Endothelial cell (in vitro differentiated cells): ENCODE measurements at regions not wholly inside any gene's neighbourhood (a gene's known extent, or its start where the extent isn't known, plus 50 kb on each side); places are given as distances from the start of the nearest gene placed in this dataset.

Experiments used
- DNase-seq: peaks from one replicate; pipeline ENCODE4 v3.0.0; 2021; ENCODE audit warnings: low spot score
- H3K27ac Mint-ChIP-seq: one replicate; pipeline ENCODE4 v1.8.0; 2021; ENCODE audit warnings: mixed read lengths, inconsistent platforms; ENCODE audit not compliant: unreplicated experiment
- H3K27me3 Mint-ChIP-seq: one replicate; pipeline ENCODE4 v1.8.0; 2021; ENCODE audit warnings: mild to moderate bottlenecking, moderate library complexity, mixed read lengths, inconsistent platforms; ENCODE audit not compliant: unreplicated experiment
- H3K36me3 Mint-ChIP-seq: one replicate; pipeline ENCODE4 v1.8.0; 2021; ENCODE audit warnings: mild to moderate bottlenecking, low read depth, mixed read lengths, inconsistent platforms; ENCODE audit not compliant: unreplicated experiment
- H3K4me1 Mint-ChIP-seq: one replicate; pipeline ENCODE4 v1.8.0; 2021; ENCODE audit warnings: mild to moderate bottlenecking, mixed read lengths, inconsistent platforms; ENCODE audit not compliant: unreplicated experiment
- H3K4me3 Mint-ChIP-seq: one replicate; pipeline ENCODE4 v1.8.0; 2021; ENCODE audit warnings: mild to moderate bottlenecking, mixed read lengths, inconsistent platforms; ENCODE audit not compliant: unreplicated experiment
- H3K9me3 Mint-ChIP-seq: one replicate; pipeline ENCODE4 v1.8.0; 2021; ENCODE audit warnings: mixed read lengths, inconsistent platforms; ENCODE audit not compliant: unreplicated experiment
- CTCF ChIP-seq: fragments of 200-600 bp; sonication (generic); IDR thresholded peaks from one replicate; pipeline ENCODE4 v1.5.0; 2021; ENCODE audit warnings: antibody characterized with exemption; ENCODE audit not compliant: unreplicated experiment

- H3K9me3 Mint-ChIP-seq, result no peaks in the 10 kb centered on the region
- H3K27me3 Mint-ChIP-seq, result peaks cover 1% of the 10 kb centered on the region
- H3K36me3 Mint-ChIP-seq, result no peaks in the 10 kb centered on the region
- H3K27ac Mint-ChIP-seq, result no peak overlapping the region
- no peak for TF ChIP-seq CTCF
- H3K4me1 Mint-ChIP-seq, result peaks cover under 1% of the 10 kb centered on the region
- H3K4me3 Mint-ChIP-seq, result no peak overlapping the region
- DNase-seq, result no peak
These were observed 51.9 kb upstream of the ZBTB7C start for GRCh38 chr18:48460929-48461583.

GRCh38 chr18:48459465-48459864, 50.3 kb upstream of the ZBTB7C start:
- no peak overlapping the region for H3K27ac Mint-ChIP-seq
- TF ChIP-seq CTCF, result no peak
- DNase-seq, result no peak

DNA sequence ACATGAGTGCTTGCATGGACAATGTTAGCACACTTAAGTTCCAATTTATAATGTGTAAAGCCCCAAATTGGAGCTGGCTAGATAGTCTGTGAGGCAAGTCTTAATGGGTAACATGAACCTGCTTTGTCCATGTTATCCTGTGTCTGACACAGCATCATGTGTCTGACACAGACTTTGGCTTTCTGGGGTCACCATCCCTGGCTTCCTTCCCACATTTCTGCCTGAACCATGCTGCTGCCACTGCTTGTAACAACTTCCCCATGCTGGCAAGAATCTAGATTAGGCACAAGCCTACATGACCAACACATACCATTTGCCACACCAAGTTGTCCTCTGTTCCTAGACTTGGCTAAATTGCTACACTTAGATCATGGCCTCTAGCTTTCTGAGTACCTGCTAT, 49.8 kb upstream of the ZBTB7C start:
- Mint-ChIP-seq H3K27me3 (peaks cover 4% of the 10 kb centered on the region), H3K4me3 (no peak overlapping the region), H3K4me1 (peaks cover 3% of the 10 kb centered on the region), H3K36me3 (no peaks in the 10 kb centered on the region), H3K9me3 (no peaks in the 10 kb centered on the region), H3K27ac (no peak overlapping the region)
- no peak for TF ChIP-seq CTCF
- DNase-seq, result no peak

More at GRCh38 chr18:48459465-48459864, 50.3 kb upstream of the ZBTB7C start:
- Mint-ChIP-seq H3K4me1 (peaks cover 3% of the 10 kb centered on the region), H3K4me3 (no peak overlapping the region), H3K27me3 (peaks cover 4% of the 10 kb centered on the region), H3K36me3 (no peaks in the 10 kb centered on the region), H3K9me3 (no peaks in the 10 kb centered on the region)
